GM19023 (cell line): ENCODE measurements at regions not wholly inside any gene's neighbourhood (a gene's known extent, or its start where the extent isn't known, plus 50 kb on each side); places are given as distances from the start of the nearest gene placed in this dataset.

Source experiments
- ATAC-seq: cut with Tn5 transposase; IDR thresholded peaks from one replicate; pipeline ENCODE4 v1.9.1; 2021; ENCODE audit warnings: mild to moderate bottlenecking, moderate library complexity; ENCODE audit not compliant: unreplicated experiment

DNA sequence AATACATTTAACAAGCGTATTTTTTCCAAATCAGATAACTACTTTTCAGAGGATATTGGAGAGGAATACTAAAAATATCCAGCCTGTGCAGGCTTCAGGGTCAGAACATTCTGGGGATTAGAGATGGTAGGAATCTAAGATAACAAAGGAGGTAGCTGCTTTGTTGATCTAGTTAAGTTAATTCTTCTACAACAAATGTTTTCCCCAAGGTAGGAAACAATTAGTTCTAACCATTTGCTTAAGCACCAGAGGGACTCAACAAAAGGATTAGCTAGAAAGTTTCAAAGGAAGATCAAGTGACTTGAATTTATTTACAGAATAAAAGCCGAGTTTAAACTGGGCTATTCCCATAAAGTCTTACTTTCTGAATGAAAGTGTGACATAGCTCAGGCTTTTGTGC lies 524.2 kb downstream of the TMTC2 start:
- no peak for ATAC-seq

DNA sequence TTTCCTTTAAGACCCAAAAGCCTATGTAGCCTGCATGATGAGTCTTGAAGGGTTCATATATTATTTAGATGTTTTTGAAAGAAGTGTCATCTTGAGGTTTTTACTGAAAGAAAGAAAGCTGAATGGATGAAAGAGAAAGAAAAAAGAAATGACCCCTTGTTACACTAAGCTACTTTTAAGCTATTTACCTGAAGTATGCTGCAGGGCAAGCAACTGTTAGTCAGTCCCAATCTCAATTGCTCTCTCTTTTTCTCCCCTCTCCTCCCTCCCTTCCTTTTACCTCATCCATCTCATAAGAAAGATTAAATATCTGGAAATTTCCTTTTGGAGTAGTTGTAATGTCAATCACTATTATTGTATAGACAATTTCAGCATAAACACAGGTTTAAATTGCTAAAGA lies 512.4 kb downstream of the TMTC2 start:
- no peak for ATAC-seq

DNA sequence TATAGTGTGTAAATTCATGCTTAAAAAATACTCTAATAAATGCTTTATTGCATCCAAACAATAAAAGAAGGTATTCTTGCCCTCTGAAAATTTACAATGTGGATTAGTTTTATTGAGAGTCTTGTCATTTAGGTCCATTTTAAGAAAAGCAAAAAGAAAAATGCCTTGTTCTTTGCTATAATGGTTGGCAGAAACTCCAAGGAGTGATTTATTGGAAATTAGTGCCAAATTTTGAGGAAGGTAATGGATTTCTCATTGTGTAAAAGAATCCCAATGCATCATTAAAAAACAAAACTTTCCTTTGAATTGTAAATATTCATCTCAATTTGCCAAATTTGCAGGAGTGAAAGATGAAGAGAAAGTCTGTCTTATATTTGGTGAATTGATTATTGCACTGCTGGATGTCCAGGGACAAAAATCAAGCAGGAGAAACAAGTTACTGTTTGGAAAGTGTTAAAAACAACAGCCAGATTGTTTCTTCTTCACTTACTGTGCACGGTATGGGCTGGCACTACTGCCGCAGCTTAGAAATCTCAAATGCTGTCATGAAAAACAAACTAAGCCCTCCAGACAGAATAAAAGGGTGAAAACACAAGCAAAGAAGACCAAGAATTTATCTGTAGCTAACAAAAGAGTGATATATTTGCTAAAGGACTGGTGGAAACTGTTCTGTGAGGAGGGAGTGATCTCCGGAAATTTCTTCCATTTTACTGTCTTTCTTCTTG lies 511.7 kb downstream of the TMTC2 start:
- ATAC-seq, result no peak

DNA sequence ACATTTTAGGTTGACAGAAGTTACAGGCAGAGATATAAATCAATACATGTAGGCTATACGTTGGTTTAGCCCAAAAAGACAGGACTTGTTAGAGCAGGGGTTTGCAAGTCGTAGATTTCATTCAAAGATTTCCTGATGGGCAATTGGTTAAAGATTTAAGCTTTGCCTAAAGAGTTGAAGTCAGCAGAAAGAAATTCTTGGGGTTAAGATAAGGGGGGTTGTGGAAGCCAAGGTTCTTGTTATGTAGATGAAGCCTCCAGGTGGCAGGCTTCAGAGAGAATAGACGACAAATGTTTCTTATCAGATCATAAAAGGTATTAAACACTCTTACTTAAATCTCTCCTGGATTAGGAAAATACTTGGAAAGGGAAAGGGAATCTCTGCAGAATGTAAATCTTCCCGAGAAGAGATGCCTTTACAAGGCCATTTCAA lies 510.8 kb downstream of the TMTC2 start:
- no peak for ATAC-seq

DNA sequence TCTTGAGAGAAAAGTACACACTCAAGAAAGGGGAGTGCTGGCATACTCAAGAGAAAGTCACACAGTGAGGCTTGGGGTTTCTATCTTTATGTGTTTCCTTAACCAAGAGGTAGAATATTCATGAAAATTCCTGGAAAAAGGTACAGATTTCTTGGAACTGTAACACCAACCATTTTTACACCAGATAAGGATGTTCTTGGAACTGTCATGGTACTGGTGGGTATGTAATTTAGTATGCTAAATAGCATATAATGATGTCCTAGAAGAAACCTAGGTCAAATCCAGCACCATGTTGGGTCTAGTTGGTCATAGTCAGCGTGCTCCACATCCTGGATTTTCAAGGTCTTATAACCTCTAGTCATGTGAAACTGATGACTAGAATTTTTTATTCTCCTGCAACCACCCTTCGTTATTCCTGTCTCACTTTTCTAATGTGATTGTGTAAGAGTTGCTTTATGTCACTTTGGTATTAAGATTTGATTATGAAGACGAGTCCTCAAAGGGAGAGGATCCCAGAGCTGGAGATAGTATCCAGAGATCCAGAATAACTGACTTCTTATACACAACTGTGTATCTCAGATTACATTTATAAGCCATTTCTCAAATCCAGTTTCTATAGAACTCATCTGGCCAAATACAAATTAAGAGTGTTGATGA lies 510.1 kb downstream of the TMTC2 start:
- no peak for ATAC-seq

DNA sequence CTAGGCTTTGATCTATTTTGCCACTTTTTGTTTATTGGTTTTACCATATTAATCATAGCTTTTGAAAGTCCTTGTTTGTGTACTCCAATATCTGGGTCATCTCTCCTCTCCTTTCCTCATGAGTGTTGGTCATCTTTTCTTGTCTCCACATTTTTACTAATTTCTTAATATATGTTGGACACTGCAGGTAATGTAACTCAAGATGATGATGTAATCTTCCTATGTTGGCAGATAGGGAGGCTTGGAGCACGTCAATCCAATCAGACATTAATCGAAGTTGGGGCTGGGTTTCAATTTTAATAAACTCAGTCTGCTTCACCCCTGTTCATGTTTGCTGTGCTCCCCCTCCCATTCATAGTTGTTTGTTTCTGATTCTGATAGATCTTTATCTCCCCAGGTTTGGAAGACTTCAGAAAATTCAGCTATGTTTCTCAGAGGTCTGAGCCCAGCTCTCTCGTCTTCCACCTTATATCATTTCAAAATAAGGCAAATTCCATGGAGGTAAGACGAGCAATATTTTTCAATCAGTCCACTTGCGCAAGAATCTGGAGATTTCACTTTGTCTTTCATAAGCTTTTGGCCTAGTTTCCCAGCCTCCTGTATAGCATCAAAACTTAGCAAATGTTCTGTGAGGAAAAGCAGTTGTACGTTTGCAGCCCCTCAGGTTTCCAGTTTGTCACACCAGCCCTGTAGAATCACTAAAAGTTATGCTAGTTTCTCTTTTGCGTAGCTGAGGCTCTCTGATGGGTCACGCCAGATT lies 504.1 kb downstream of the TMTC2 start:
- no peak for ATAC-seq

DNA sequence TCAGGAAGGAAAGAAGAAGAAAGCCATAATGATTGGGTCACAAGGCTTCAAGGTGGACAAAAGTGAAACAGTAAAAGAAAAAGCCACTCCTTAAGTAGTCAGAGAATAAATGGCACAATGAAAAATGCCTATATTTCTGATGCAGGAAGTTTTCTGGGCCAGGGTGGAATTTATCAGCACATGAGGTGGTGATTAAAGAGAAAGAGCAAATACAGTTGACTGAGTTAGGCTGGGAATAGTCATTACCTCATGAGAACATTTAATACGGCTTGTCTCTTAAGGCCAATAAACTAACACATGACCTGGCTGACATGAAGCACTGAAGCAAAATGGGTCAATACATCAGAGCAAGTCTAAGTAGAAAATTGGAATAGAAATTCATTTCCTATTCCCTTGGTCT lies 499.7 kb downstream of the TMTC2 start:
- ATAC-seq, result no peak

DNA sequence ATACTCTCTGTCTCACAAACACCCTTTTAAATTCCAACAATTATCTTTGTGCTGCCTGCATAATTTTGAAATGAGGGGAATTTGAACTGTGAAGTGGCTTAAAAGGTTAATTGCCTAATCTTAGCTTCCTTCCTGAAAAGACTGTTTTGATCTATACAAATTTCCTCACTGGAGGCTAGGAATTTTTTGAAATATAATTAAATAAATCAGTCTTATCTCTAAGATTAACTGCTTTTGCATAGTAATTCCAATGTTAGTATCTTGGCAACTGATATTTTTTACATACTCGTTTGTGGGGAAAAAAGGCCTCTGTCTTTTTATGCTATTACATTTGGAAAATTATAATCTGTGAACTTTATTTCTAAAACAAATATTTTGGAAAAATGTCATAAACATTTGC lies 498.5 kb downstream of the TMTC2 start:
- ATAC-seq, result no peak
